ENCODE measurements at regions not wholly inside any gene's neighbourhood (a gene's known extent, or its start where the extent isn't known, plus 50 kb on each side); places are given as distances from the start of the nearest gene placed in this dataset.
"Not testable (repeated sequence)": the region's sequence is repeated elsewhere in the genome, so short reads cannot be mapped to it uniquely, and the experiment has no call there.

DNA sequence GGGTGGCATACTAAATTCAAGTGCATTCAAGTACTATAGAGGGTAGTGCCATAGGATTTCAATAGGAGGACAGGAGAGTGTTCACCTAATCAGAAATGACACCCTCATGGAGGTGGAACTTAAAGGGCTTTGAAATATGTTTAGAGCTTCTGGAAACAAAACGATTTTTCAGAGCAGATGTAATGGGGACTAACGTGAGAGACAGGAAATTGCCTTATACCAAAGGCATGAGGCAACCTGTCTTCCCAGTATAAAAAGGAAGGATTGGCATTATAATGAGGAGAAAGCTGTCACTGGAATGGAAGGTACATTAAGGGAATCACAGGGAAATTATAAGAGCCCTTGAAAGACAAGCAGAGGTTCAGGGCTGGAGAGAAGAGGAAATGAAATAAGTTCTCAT lies 116.3 kb upstream of the PNPLA4 start:
- TF ChIP-seq, protein P1, sequence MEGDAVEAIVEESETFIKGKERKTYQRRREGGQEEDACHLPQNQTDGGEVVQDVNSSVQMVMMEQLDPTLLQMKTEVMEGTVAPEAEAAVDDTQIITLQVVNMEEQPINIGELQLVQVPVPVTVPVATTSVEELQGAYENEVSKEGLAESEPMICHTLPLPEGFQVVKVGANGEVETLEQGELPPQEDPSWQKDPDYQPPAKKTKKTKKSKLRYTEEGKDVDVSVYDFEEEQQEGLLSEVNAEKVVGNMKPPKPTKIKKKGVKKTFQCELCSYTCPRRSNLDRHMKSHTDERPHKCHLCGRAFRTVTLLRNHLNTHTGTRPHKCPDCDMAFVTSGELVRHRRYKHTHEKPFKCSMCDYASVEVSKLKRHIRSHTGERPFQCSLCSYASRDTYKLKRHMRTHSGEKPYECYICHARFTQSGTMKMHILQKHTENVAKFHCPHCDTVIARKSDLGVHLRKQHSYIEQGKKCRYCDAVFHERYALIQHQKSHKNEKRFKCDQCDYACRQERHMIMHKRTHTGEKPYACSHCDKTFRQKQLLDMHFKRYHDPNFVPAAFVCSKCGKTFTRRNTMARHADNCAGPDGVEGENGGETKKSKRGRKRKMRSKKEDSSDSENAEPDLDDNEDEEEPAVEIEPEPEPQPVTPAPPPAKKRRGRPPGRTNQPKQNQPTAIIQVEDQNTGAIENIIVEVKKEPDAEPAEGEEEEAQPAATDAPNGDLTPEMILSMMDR (IDR thresholded peaks at IDR 0.05; ENCODE audit: insufficient read depth, missing control alignments) = no peak
- no peak for DNase-seq (ENCODE audit: insufficient read length, low spot score)
- FAIRE-seq = no peak

GRCh38 chrX:8043121-8043520 lies 115.9 kb upstream of the PNPLA4 start:
- DNase-seq (ENCODE audit: insufficient read length, low spot score) (no peak), FAIRE-seq (no peak)
- TF ChIP-seq, protein P1 (IDR thresholded peaks at IDR 0.05; ENCODE audit: insufficient read depth, missing control alignments) = no peak

GRCh38 chrX:8042304-8042703 lies 115.1 kb upstream of the PNPLA4 start:
- no peak for FAIRE-seq
- no peak for DNase-seq (ENCODE audit: insufficient read length, low spot score)
- TF ChIP-seq, protein P1 (IDR thresholded peaks at IDR 0.05; ENCODE audit: insufficient read depth, missing control alignments) = no peak

- DNase-seq (ENCODE audit: insufficient read length, low spot score); FAIRE-seq: not testable (repeated sequence)
These were observed 112.5 kb upstream of the PNPLA4 start for GRCh38 chrX:8039711-8040110.

DNA sequence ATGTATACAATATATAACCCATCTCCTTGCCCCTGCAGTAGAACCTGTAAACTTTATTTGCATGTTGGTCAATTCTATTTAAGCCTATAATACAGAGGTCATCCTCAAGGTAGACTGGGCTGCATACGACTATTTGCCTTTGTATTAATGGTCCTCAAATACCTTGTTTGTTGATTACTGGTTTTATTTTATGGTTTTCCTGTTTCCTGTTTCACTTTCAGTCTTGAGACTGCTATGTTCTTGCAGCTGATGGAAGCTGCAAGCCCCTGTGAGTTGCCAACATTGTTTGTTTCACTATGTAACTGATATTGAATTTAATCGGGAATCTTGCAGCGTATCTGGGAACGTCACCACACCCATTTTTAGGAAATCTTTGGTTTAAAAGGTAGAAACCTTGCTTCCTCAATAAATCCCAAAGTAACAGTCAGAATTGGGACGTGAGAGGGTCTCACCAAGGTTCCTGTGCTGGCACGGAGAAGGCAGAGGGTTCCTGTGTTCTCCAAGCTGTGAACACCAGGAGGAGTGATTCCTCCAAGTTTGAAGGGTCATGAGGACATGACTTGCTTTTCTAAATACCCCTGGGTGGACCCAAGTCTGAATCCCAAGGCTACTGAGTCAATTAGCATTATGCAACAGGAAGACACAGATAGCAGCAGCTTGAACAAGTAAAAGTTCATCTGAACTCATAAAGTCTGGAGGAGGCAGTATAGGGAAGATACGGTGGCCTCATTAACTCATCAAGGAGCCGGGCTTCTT lies 110.6 kb upstream of the PNPLA4 start:
- DNase-seq (ENCODE audit: insufficient read length, low spot score) (no peak), FAIRE-seq (no peak)
- TF ChIP-seq, protein P1 (IDR thresholded peaks at IDR 0.05; ENCODE audit: insufficient read depth, missing control alignments) = no peak

DNA sequence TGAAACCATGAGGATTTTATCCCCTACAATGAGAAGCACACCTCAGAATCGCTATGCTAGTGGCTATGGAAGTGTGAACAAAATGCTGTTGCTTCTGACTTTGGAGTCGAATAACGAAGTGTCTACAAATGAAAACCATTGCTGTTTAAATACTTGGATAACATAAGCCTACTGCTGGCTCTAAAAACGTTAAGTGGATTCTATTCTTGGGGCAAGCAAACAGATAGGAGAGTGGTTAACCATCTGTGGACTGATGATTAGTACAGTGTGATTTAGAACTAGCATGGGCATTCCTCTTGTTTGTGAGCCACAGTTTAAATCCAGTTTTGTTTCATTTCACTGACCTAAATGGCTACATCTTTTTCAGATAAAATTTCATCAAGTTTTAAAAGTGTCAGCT lies 109.7 kb upstream of the PNPLA4 start:
- DNase-seq (ENCODE audit: insufficient read length, low spot score) (no peak), FAIRE-seq (no peak)
- TF ChIP-seq, protein P1 (IDR thresholded peaks at IDR 0.05; ENCODE audit: insufficient read depth, missing control alignments) = no peak

DNA sequence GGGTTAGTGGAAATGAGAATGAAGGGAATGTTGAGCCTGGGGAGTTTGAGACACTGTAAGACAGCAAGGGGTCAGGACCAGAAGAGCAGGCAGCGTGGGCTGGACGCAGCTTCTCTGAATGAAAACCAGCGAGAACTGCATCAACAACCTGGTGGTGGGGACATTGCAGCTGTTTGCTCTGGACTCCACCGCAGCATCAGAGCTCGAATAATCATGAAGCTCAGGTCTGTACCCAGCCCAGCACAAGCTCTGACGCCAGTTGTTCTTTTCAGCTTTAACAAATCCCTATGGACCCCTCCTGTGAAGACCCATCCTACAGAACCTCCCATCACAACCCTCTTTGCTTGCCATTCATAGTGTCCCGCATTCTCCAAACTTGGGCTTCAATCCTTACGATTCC lies 106.8 kb upstream of the PNPLA4 start:
- TF ChIP-seq, protein P1 (IDR thresholded peaks at IDR 0.05; ENCODE audit: insufficient read depth, missing control alignments) = no peak
- DNase-seq (ENCODE audit: insufficient read length, low spot score) (no peak), FAIRE-seq (no peak)
